Medulla oblongata (tissue), 1 donor: ENCODE measurements at regions not wholly inside any gene's neighbourhood (a gene's known extent, or its start where the extent isn't known, plus 50 kb on each side); places are given as distances from the start of the nearest gene placed in this dataset.

Source experiments
- DNase-seq: peaks from one replicate; pipeline ENCODE4 v3.0.0-alpha.2; 2015; ENCODE audit errors: extremely low spot score

- DNase-seq = no peak
Observed at GRCh38 chr21:38148046-38148445, 108.7 kb upstream of the KCNJ15 start.

GRCh38 chr21:38151021-38151645, 105.7 kb upstream of the KCNJ15 start:
- no peak for DNase-seq

GRCh38 chr21:38156200-38156599, 100.6 kb upstream of the KCNJ15 start:
- DNase-seq = no peak

GRCh38 chr21:38159355-38159754, 97.4 kb upstream of the KCNJ15 start:
- peak; percentile 50 for DNase-seq

GRCh38 chr21:38165466-38166172, 91.2 kb upstream of the KCNJ15 start:
- no peak for DNase-seq

GRCh38 chr21:38166173-38166535, 90.6 kb upstream of the KCNJ15 start:
- DNase-seq = no peak

GRCh38 chr21:38167345-38167744, 89.4 kb upstream of the KCNJ15 start:
- DNase-seq = no peak

GRCh38 chr21:38170283-38170682, 86.5 kb upstream of the KCNJ15 start:
- no peak for DNase-seq

- no peak for DNase-seq
Observed at GRCh38 chr21:38170704-38171682, 85.8 kb upstream of the KCNJ15 start.

- no peak for DNase-seq
Observed at GRCh38 chr21:38171723-38172344, 85.0 kb upstream of the KCNJ15 start.

GRCh38 chr21:38173276-38174035, 83.3 kb upstream of the KCNJ15 start:
- no peak for DNase-seq

- DNase-seq = no peak
Observed at GRCh38 chr21:38175306-38175705, 81.5 kb upstream of the KCNJ15 start.

- DNase-seq = no peak
Observed at GRCh38 chr21:38177919-38178652, 78.7 kb upstream of the KCNJ15 start.

GRCh38 chr21:38178653-38179470, 77.9 kb upstream of the KCNJ15 start:
- no peak for DNase-seq

- no peak for DNase-seq
Observed at GRCh38 chr21:38179511-38179910, 77.3 kb upstream of the KCNJ15 start.

GRCh38 chr21:38181096-38181495, 75.7 kb upstream of the KCNJ15 start:
- DNase-seq = no peak

GRCh38 chr21:38182370-38182985, 74.3 kb upstream of the KCNJ15 start:
- no peak for DNase-seq

GRCh38 chr21:38183961-38184360, 72.8 kb upstream of the KCNJ15 start:
- DNase-seq = no peak

GRCh38 chr21:38186661-38187270, 70.0 kb upstream of the KCNJ15 start:
- DNase-seq = no peak
